ENCODE measurements at regions not wholly inside any gene's neighbourhood (a gene's known extent, or its start where the extent isn't known, plus 50 kb on each side); places are given as distances from the start of the nearest gene placed in this dataset.

DNA sequence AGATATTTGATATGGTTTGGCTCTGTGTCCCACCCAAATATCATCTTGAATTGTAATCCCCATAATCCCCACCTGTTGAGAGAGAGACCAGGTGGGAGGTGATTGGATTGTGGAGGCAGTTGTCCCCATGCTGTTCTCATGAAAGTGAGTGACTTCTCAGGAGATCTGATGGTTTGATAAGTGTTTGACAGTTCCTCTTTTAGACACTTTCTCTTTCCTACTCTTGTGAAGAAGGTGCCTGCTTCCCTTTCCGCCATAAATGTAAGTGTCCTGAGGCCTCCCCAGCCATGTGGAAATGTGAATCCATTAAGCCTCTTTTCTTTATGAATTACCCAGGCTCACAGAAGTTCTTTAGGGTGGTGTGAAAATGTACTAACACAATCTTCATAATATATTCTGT lies 1404.0 kb upstream of the ADGRB3 start:
- peaks cover 3% of the 10 kb centered on the region for H3K9me3 ChIP-seq (replicated peaks)
- TF ChIP-seq, protein P1, sequence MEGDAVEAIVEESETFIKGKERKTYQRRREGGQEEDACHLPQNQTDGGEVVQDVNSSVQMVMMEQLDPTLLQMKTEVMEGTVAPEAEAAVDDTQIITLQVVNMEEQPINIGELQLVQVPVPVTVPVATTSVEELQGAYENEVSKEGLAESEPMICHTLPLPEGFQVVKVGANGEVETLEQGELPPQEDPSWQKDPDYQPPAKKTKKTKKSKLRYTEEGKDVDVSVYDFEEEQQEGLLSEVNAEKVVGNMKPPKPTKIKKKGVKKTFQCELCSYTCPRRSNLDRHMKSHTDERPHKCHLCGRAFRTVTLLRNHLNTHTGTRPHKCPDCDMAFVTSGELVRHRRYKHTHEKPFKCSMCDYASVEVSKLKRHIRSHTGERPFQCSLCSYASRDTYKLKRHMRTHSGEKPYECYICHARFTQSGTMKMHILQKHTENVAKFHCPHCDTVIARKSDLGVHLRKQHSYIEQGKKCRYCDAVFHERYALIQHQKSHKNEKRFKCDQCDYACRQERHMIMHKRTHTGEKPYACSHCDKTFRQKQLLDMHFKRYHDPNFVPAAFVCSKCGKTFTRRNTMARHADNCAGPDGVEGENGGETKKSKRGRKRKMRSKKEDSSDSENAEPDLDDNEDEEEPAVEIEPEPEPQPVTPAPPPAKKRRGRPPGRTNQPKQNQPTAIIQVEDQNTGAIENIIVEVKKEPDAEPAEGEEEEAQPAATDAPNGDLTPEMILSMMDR (IDR thresholded peaks at IDR 0.05; ENCODE audit: borderline replicate concordance) = no peak
- DNase-seq = no peak

DNA sequence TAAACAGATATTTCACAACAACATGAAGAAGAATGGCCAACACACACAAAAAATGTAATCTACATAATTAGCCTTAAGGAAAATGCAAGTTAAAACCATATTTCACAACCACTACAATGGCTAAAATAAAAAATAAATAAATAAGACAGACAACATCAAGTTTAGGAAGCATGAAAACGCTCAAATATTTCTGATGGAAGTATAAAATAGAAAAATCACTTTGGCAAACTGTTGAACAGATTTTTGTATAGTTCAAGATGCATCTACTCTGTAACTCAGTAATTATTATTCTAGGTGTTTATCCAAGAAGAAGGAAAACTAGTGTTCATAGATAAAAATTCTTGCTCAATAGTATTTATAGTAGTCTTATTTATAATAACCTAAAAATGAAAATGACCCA lies 1410.1 kb upstream of the ADGRB3 start:
- Histone ChIP-seq H3K27ac (replicated peaks) (no peak overlapping the region), H3K36me3 (no peaks in the 10 kb centered on the region), H3K9me3 (replicated peaks) (peaks cover 16% of the 10 kb centered on the region), H3K4me1 (no peaks in the 10 kb centered on the region), H3K27me3 (ENCODE audit: low read depth) (no peaks in the 10 kb centered on the region), H3K4me3 (no peak overlapping the region)
- intact Hi-C loops (cut with micrococcal nuclease) = no loop called here
- no peak for DNase-seq
- TF ChIP-seq, protein P1 (IDR thresholded peaks at IDR 0.05; ENCODE audit: borderline replicate concordance) = no peak

More for the DNA sequence above, 1404.0 kb upstream of the ADGRB3 start:
- intact Hi-C loops (cut with micrococcal nuclease) = no loop called here
- Histone ChIP-seq H3K4me1 (no peaks in the 10 kb centered on the region), H3K27ac (replicated peaks) (no peak overlapping the region), H3K27me3 (ENCODE audit: low read depth) (no peaks in the 10 kb centered on the region), H3K36me3 (no peaks in the 10 kb centered on the region), H3K4me3 (no peak overlapping the region)

DNA sequence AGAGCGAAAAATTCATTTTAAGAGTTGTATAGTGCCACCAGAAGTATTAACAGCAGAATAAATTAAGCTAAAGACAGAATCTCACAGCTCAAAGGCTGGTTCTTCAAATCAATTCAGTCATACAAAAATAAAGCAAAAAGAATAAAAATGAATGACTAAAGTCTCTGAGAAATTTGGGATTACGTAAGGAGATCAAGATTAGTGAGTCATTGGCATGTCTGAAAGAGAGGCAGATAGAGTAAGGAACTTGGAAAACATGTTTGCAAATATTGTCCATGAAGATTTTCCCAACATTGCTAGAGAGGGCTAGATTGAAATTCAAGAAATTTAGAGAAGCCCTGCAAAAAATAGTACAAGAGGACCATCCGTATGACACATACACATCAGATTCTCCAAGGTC lies 1413.9 kb upstream of the ADGRB3 start:
- intact Hi-C loops (cut with micrococcal nuclease) = no loop called here
- Histone ChIP-seq H3K9me3 (replicated peaks) (peaks cover 13% of the 10 kb centered on the region), H3K27ac (replicated peaks) (no peak overlapping the region), H3K4me1 (no peaks in the 10 kb centered on the region), H3K4me3 (no peak overlapping the region), H3K36me3 (no peaks in the 10 kb centered on the region), H3K27me3 (ENCODE audit: low read depth) (no peaks in the 10 kb centered on the region)
- DNase-seq = no peak
- TF ChIP-seq, protein P1 (IDR thresholded peaks at IDR 0.05; ENCODE audit: borderline replicate concordance) = no peak

DNA sequence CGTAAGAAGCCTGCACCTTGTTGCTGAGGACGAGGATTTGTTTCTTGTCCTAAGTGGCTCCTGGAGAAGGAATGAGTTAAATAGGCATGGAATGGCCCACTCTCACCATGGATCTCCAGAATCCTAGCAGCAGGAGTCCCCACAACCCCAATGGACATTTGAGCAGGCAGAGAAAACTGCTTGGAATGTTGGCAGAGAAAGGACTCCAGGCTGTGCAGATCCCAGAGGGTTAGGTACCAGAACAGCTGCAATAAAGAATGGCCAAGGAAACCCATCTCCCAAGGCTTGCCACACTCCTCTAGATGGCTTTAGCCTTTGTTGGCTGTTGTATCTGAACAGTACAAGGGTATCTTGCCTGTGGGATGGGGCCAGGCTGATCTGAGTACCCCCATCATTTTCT lies 1415.7 kb upstream of the ADGRB3 start:
- Histone ChIP-seq H3K4me3 (no peak overlapping the region), H3K4me1 (no peaks in the 10 kb centered on the region), H3K27ac (replicated peaks) (no peak overlapping the region), H3K9me3 (replicated peaks) (peaks cover 13% of the 10 kb centered on the region), H3K36me3 (no peaks in the 10 kb centered on the region), H3K27me3 (ENCODE audit: low read depth) (no peaks in the 10 kb centered on the region)
- TF ChIP-seq, protein P1 (IDR thresholded peaks at IDR 0.05; ENCODE audit: borderline replicate concordance) = no peak
- intact Hi-C loops (cut with micrococcal nuclease) = no loop called here
- no peak for DNase-seq

DNA sequence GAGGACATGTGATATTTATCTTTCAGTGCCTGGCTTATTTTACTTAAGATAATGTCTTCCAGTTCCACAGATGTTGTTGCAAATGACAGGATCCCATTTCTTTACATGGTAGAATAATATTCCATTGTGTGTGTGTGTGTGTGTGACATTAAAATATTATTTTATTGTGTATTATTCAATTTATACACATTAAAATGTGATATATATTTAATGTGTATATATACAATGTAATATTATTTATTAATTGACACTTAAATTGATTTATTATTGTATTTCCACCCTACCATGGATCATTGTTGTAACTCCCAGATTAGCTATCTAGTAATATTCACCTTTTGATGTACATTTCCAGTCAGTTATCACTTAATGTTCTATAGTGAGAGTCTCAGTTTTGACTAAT lies 1422.5 kb upstream of the ADGRB3 start:
- TF ChIP-seq, protein P1 (IDR thresholded peaks at IDR 0.05; ENCODE audit: borderline replicate concordance) = no peak
- DNase-seq = no peak
- H3K27ac ChIP-seq (replicated peaks) = no peak overlapping the region

DNA sequence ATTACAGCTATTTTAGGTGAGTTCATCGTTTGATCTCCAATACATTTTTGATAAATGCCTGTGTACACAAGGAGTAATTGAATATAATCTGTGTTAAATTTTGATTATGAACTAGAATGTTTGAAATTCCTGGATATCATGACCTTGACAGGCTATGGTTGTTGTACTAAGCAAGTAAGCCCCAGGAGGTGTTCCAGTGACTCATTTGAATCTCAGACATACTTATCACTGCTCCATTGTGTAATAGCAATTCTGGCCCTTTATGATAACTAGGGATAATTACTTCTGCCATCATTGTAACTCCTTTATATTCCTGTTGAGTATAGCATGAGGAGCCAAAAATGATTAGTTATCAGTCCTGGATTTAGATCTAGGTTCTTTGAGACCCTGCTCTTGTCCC lies 1424.6 kb upstream of the ADGRB3 start:
- Histone ChIP-seq H3K36me3 (no peaks in the 10 kb centered on the region), H3K27ac (replicated peaks) (no peak overlapping the region), H3K4me1 (no peaks in the 10 kb centered on the region), H3K9me3 (replicated peaks) (peaks cover 5% of the 10 kb centered on the region), H3K4me3 (no peak overlapping the region), H3K27me3 (ENCODE audit: low read depth) (no peaks in the 10 kb centered on the region)
- TF ChIP-seq, protein P1 (IDR thresholded peaks at IDR 0.05; ENCODE audit: borderline replicate concordance) = no peak
- intact Hi-C loops (cut with micrococcal nuclease) = no loop called here
- DNase-seq = no peak

More for the DNA sequence above, 1422.5 kb upstream of the ADGRB3 start:
- Histone ChIP-seq H3K36me3 (no peaks in the 10 kb centered on the region), H3K27me3 (ENCODE audit: low read depth) (no peaks in the 10 kb centered on the region), H3K9me3 (replicated peaks) (no peaks in the 10 kb centered on the region), H3K4me1 (no peaks in the 10 kb centered on the region), H3K4me3 (no peak overlapping the region)
- intact Hi-C loops (cut with micrococcal nuclease) = no loop called here

Data from left ventricle myocardium inferior (tissue), 1 donor.